NCI-H146 treated with DMSO at 0.1 percent for 48 hours (cell line): ENCODE measurements at regions not wholly inside any gene's neighbourhood (a gene's known extent, or its start where the extent isn't known, plus 50 kb on each side); places are given as distances from the start of the nearest gene placed in this dataset.

ENCODE experiments used
- DNase-seq: peaks from one replicate; lab custom pipeline; 2025; ENCODE audit not compliant: unreplicated experiment; lab: John Stamatoyannopoulos, UW

- peak; percentile 31 for DNase-seq
Measured at GRCh38 chr3:144362126-144362525, 390.5 kb downstream of the DIPK2A start.

GRCh38 chr3:144363856-144364255 is 392.2 kb downstream of the DIPK2A start:
- DNase-seq = no peak

GRCh38 chr3:144364737-144365136 is 393.1 kb downstream of the DIPK2A start:
- DNase-seq = no peak

GRCh38 chr3:144369129-144369879 is 397.7 kb downstream of the DIPK2A start:
- peak; percentile 83 for DNase-seq

- DNase-seq = no peak
Measured at GRCh38 chr3:144375088-144375487, 403.5 kb downstream of the DIPK2A start.

GRCh38 chr3:144380849-144381248 is 409.2 kb downstream of the DIPK2A start:
- no peak for DNase-seq

GRCh38 chr3:144381607-144382006 is 410.0 kb downstream of the DIPK2A start:
- DNase-seq = no peak

- DNase-seq = no peak
Measured at GRCh38 chr3:144384241-144384979, 412.8 kb downstream of the DIPK2A start.

GRCh38 chr3:144390786-144391185 is 419.2 kb downstream of the DIPK2A start:
- DNase-seq = no peak

GRCh38 chr3:144391236-144391635 is 419.6 kb downstream of the DIPK2A start:
- DNase-seq = no peak

GRCh38 chr3:144394032-144394431 is 422.4 kb downstream of the DIPK2A start:
- no peak for DNase-seq

GRCh38 chr3:144402430-144402829 is 430.8 kb downstream of the DIPK2A start:
- no peak for DNase-seq

- DNase-seq = no peak
Measured at GRCh38 chr3:144403040-144403457, 431.4 kb downstream of the DIPK2A start.

- peak; percentile 26 for DNase-seq
Measured at GRCh38 chr3:144407335-144407734, 435.7 kb downstream of the DIPK2A start.

- no peak for DNase-seq
Measured at GRCh38 chr3:144409319-144409718, 437.7 kb downstream of the DIPK2A start.

GRCh38 chr3:144413068-144413467 is 441.4 kb downstream of the DIPK2A start:
- no peak for DNase-seq

- DNase-seq = no peak
Measured at GRCh38 chr3:144415492-144415891, 443.9 kb downstream of the DIPK2A start.

GRCh38 chr3:144424606-144425005 is 453.0 kb downstream of the DIPK2A start:
- no peak for DNase-seq

- DNase-seq = no peak
Measured at GRCh38 chr3:144426366-144426765, 454.7 kb downstream of the DIPK2A start.

GRCh38 chr3:144426967-144427366 is 455.3 kb downstream of the DIPK2A start:
- DNase-seq = no peak

- no peak for DNase-seq
Measured at GRCh38 chr3:144429719-144430121, 458.1 kb downstream of the DIPK2A start.

GRCh38 chr3:144431134-144431533 is 459.5 kb downstream of the DIPK2A start:
- DNase-seq = no peak
